H1 (cell line): ENCODE measurements at regions not wholly inside any gene's neighbourhood (a gene's known extent, or its start where the extent isn't known, plus 50 kb on each side); places are given as distances from the start of the nearest gene placed in this dataset.

Experiments used
- CHD7 ChIP-seq: fragments of 300-600 bp; sonication (generic); IDR thresholded peaks from 2 replicates; pipeline ENCODE4 v1.7.1; 2012; ENCODE audit warnings: low read length, moderate library complexity, mild to moderate bottlenecking, inconsistent platforms; ENCODE audit not compliant: insufficient replicate concordance
- CREB1 ChIP-seq: IDR thresholded peaks from 2 replicates; pipeline ENCODE4 v1.6.1; 2012; ENCODE audit warnings: inconsistent platforms
- CTCF ChIP-seq, 3 experiments: IDR thresholded peaks; 1 replicate in 2 of 3; 2 replicates in 1 of 3; pipeline versions ENCODE4 v1.5.1 to v1.6.1; 2011; ENCODE audit warnings: low read length in 3 of 3, mild to moderate bottlenecking in 3 of 3, inconsistent platforms in 2 of 3, low read depth in 1 of 3, moderate library complexity in 1 of 3; ENCODE audit not compliant: insufficient read depth in 1 of 3; ENCODE audit errors: control extremely low read depth in 1 of 3
- RBBP5 ChIP-seq: IDR thresholded peaks from 2 replicates; pipeline ENCODE4 v1.7.1; 2012; ENCODE audit warnings: low read depth, mild to moderate bottlenecking, inconsistent platforms, low read length, moderate library complexity, borderline replicate concordance
- RNF2 ChIP-seq: fragments of 200-900, 300-1000 bp; sonication (generic); IDR thresholded peaks from 2 replicates; pipeline ENCODE4 v1.7.1; 2016; ENCODE audit warnings: borderline replicate concordance, low read depth, mild to moderate bottlenecking, antibody characterized with exemption, low read length; ENCODE audit not compliant: poor library complexity, severe bottlenecking; ENCODE audit errors: missing control alignments
- SAP30 ChIP-seq: fragments of 300-600 bp; sonication (generic); IDR thresholded peaks from 2 replicates; pipeline ENCODE4 v1.7.1; 2012; ENCODE audit warnings: low read length, moderate library complexity, mild to moderate bottlenecking, inconsistent platforms; ENCODE audit not compliant: insufficient read depth, insufficient replicate concordance
- SIRT6 ChIP-seq: IDR thresholded peaks from one replicate; pipeline ENCODE4 v1.7.1; 2012; ENCODE audit warnings: low read length, inconsistent platforms
- SIX5 ChIP-seq: IDR thresholded peaks from 2 replicates; pipeline ENCODE4 v1.6.1; 2011; ENCODE audit warnings: mild to moderate bottlenecking, low read depth, low read length
- SP1 ChIP-seq: IDR thresholded peaks from 2 replicates; pipeline ENCODE4 v1.6.1; 2011; ENCODE audit warnings: low read depth, low read length
- ZNF274 ChIP-seq: IDR thresholded peaks from 2 replicates; pipeline ENCODE4 v1.7.0; 2012; ENCODE audit warnings: low read length, borderline replicate concordance; ENCODE audit errors: extremely low read depth

DNA sequence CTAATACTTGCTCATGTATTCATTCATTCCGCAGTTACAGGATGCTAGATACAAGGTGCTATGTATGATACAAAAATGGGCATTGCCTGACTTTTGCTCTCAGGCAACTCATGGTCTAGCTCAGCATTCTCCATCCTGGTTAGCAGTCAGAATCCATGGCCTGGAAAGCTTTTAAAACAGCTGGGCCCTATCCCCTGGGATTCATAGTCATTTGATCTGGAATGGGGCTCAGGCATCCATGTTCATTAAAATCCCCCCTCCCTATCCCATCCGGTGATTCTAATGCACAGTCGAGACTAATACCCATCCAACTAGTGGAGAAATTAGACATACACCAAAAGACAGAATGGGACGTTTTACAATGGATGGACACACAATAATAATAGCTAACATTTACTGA lies 104.1 kb upstream of the TMEM132E start (continued):
- TF ChIP-seq CHD7 (no peak), SP1 (no peak), SIRT6 (no peak), CTCF (IDR thresholded peaks at IDR 0.05; ENCODE audit: control extremely low read depth in 1 of 3, insufficient read depth in 1 of 3, low read depth in 1 of 3, low read length in 3 of 3) (no peak), RBBP5 (no peak), SIX5 (no peak), SAP30 (no peak), RNF2 (no peak), CREB1 (no peak), ZNF274 (no peak)
